ENCODE measurements at regions not wholly inside any gene's neighbourhood (a gene's known extent, or its start where the extent isn't known, plus 50 kb on each side); places are given as distances from the start of the nearest gene placed in this dataset.

DNA sequence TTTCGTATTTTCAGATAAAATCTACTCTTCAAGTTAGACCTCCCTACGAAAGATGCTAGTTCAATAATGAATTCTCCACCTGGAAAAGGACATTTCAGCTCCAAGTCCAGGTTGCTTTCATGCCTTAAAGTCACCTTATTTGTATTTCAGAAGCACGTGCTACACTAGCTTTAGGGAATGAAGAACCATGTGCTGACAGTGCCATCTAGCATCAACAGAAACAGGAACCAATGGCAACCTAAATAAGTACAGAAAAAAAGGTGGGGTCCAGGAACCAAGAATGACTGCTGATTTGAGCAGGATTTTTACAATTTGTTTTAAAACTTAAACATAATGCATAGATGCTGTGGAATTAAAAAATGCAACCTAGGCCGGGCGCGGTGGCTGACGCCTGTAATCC is 77.6 kb upstream of the SNRPN start:
- no peaks in the 10 kb centered on the region for H3K79me2 ChIP-seq (ENCODE audit: low read depth)
- no peak for DNase-seq
- H3K27me3 ChIP-seq (ENCODE audit: insufficient read depth, low read depth), result no peaks in the 10 kb centered on the region
- H3K27ac ChIP-seq, result no peak overlapping the region
- no peak overlapping the region for H3K4me3 ChIP-seq
- TF ChIP-seq, protein P1, sequence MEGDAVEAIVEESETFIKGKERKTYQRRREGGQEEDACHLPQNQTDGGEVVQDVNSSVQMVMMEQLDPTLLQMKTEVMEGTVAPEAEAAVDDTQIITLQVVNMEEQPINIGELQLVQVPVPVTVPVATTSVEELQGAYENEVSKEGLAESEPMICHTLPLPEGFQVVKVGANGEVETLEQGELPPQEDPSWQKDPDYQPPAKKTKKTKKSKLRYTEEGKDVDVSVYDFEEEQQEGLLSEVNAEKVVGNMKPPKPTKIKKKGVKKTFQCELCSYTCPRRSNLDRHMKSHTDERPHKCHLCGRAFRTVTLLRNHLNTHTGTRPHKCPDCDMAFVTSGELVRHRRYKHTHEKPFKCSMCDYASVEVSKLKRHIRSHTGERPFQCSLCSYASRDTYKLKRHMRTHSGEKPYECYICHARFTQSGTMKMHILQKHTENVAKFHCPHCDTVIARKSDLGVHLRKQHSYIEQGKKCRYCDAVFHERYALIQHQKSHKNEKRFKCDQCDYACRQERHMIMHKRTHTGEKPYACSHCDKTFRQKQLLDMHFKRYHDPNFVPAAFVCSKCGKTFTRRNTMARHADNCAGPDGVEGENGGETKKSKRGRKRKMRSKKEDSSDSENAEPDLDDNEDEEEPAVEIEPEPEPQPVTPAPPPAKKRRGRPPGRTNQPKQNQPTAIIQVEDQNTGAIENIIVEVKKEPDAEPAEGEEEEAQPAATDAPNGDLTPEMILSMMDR (conservative IDR thresholded peaks at IDR 0.05), result no peak
- no peak for TF ChIP-seq EZH2 (IDR thresholded peaks at IDR 0.05; ENCODE audit: low read depth)
- H4K20me1 ChIP-seq (ENCODE audit: insufficient read depth), result no peaks in the 10 kb centered on the region
- no peaks in the 10 kb centered on the region for H3K36me3 ChIP-seq (ENCODE audit: low read depth)
- CTCF ChIA-PET, result no interaction called here
- no peaks in the 10 kb centered on the region for H3K9me3 ChIP-seq (ENCODE audit: insufficient read depth, low read depth)
- no peak overlapping the region for H2AFZ ChIP-seq
- no peaks in the 10 kb centered on the region for H3K9me2 ChIP-seq (ENCODE audit: insufficient read depth)
- no peak overlapping the region for H3K4me2 ChIP-seq
- BruUV-seq (replicated peaks), result no TSS peak
- no peaks in the 10 kb centered on the region for H3K4me1 ChIP-seq (replicated peaks; ENCODE audit: insufficient read depth)
- H3F3A ChIP-seq (ENCODE audit: insufficient read depth, low read depth), result no peaks in the 10 kb centered on the region
- POLR2A ChIA-PET (ENCODE audit: unreplicated experiment), result no interaction called here
- intact Hi-C loops (cut with micrococcal nuclease; ENCODE audit: unreplicated experiment), result no loop called here

DNA sequence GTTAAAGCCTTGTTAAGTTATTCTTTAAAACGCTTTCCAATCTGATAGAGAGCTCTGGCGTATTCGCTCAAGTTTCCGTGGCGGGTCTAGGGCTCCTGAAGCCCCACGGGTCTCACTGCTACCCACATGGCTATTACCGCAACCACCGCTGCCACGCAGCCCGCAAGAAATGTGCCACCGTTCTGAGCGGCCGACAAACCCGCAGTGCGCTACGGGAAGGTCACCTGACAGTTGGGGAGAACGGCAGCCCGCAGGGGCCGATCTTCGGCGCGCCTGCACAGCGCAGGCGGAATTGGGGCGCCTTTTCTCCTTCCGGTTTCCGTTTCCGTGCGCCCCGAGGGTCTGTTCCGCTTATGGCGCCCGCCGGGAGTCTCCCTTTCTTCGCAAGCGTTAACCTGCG is 76.6 kb upstream of the SNRPN start:
- Histone ChIP-seq H3K4me3 (no peak overlapping the region), H3K9me3 (ENCODE audit: insufficient read depth, low read depth) (no peaks in the 10 kb centered on the region), H3K79me2 (ENCODE audit: low read depth) (no peaks in the 10 kb centered on the region), H3K36me3 (ENCODE audit: low read depth) (no peaks in the 10 kb centered on the region), H3K4me2 (no peak overlapping the region), H3K27me3 (ENCODE audit: insufficient read depth, low read depth) (no peaks in the 10 kb centered on the region), H3K27ac (no peak overlapping the region), H3K4me1 (replicated peaks; ENCODE audit: insufficient read depth) (no peaks in the 10 kb centered on the region), H4K20me1 (ENCODE audit: insufficient read depth) (no peaks in the 10 kb centered on the region), H2AFZ (no peak overlapping the region), H3F3A (ENCODE audit: insufficient read depth, low read depth) (no peaks in the 10 kb centered on the region), H3K9me2 (ENCODE audit: insufficient read depth) (no peaks in the 10 kb centered on the region)
- DNase-seq, result no peak
- TF ChIP-seq, protein P1 (conservative IDR thresholded peaks at IDR 0.05), result no peak
- no peak for TF ChIP-seq EZH2 (IDR thresholded peaks at IDR 0.05; ENCODE audit: low read depth)
- no TSS peak for BruUV-seq (replicated peaks)
- POLR2A ChIA-PET (ENCODE audit: unreplicated experiment), result no interaction called here
- CTCF ChIA-PET, result no interaction called here
- intact Hi-C loops (cut with micrococcal nuclease; ENCODE audit: unreplicated experiment), result no loop called here

DNA sequence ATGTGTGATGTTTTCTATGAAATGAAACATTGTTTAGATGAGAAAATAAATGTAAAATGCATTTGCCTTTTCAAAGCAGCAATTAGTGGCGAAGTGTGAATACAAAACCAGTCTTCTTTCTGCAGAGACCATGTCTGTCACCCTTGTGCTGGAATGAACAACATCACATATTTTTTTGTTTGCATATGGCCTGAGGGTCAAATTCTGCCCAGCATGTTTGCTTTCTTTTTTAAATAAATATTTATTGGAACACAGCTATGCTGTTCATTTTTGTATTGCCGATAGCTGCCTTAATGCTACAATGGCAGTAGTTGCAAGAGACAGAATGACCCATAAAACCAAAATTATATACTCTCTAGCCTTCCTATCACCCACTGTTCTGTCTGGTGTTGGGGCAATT is 75.3 kb upstream of the SNRPN start:
- TF ChIP-seq, protein P1 (conservative IDR thresholded peaks at IDR 0.05), result no peak
- no peak for TF ChIP-seq EZH2 (IDR thresholded peaks at IDR 0.05; ENCODE audit: low read depth)
- intact Hi-C loops (cut with micrococcal nuclease; ENCODE audit: unreplicated experiment), result no loop called here
- CTCF ChIA-PET, result no interaction called here

More for the DNA sequence above, 75.3 kb upstream of the SNRPN start:
- H4K20me1 ChIP-seq (ENCODE audit: insufficient read depth), result no peaks in the 10 kb centered on the region
- DNase-seq, result no peak
- no peak overlapping the region for H2AFZ ChIP-seq
- BruUV-seq (replicated peaks), result no TSS peak
- H3K27ac ChIP-seq, result no peak overlapping the region
- H3K4me2 ChIP-seq, result no peak overlapping the region
- H3K9me3 ChIP-seq (ENCODE audit: insufficient read depth, low read depth), result no peaks in the 10 kb centered on the region
- POLR2A ChIA-PET (ENCODE audit: unreplicated experiment), result no interaction called here
- no peak overlapping the region for H3K4me3 ChIP-seq
- H3K27me3 ChIP-seq (ENCODE audit: insufficient read depth, low read depth), result no peaks in the 10 kb centered on the region
- H3K79me2 ChIP-seq (ENCODE audit: low read depth), result no peaks in the 10 kb centered on the region
- H3K9me2 ChIP-seq (ENCODE audit: insufficient read depth), result no peaks in the 10 kb centered on the region
- no peaks in the 10 kb centered on the region for H3K4me1 ChIP-seq (replicated peaks; ENCODE audit: insufficient read depth)
- H3F3A ChIP-seq (ENCODE audit: insufficient read depth, low read depth), result no peaks in the 10 kb centered on the region
- H3K36me3 ChIP-seq (ENCODE audit: low read depth), result no peaks in the 10 kb centered on the region

Data from PC-9 (cell line).